ENCODE measurements at regions not wholly inside any gene's neighbourhood (a gene's known extent, or its start where the extent isn't known, plus 50 kb on each side); places are given as distances from the start of the nearest gene placed in this dataset.

DNA sequence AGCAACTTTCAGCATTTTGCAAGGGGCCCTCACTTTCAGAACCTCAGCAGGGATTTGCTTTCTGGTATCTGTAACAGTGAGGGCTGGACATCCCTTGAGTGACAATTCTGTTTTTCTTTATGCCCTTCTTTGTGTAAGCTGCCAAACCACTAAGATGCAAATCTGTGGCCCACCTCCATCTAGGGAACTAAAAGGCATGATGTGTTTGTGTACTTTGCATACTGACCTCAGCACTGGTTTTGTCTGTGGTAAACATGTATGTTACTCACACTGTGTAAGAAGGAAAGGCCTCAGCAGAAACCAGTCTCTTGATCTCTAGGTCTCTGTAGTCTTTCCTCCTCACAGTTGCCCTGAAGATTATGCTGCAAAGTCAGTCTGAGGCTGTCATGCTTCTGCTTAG, 396.6 kb upstream of the DYNLRB2 start:
- TF ChIP-seq, protein P1, sequence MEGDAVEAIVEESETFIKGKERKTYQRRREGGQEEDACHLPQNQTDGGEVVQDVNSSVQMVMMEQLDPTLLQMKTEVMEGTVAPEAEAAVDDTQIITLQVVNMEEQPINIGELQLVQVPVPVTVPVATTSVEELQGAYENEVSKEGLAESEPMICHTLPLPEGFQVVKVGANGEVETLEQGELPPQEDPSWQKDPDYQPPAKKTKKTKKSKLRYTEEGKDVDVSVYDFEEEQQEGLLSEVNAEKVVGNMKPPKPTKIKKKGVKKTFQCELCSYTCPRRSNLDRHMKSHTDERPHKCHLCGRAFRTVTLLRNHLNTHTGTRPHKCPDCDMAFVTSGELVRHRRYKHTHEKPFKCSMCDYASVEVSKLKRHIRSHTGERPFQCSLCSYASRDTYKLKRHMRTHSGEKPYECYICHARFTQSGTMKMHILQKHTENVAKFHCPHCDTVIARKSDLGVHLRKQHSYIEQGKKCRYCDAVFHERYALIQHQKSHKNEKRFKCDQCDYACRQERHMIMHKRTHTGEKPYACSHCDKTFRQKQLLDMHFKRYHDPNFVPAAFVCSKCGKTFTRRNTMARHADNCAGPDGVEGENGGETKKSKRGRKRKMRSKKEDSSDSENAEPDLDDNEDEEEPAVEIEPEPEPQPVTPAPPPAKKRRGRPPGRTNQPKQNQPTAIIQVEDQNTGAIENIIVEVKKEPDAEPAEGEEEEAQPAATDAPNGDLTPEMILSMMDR (IDR thresholded peaks at IDR 0.05), result no peak
- TF ChIP-seq POLR2A (IDR thresholded peaks at IDR 0.05) (no peak), POLR2AphosphoS5 (IDR thresholded peaks at IDR 0.05) (no peak)
- intact Hi-C loops (cut with DNase I), result no loop called here
- Histone ChIP-seq H3K4me3 (no peak overlapping the region), H3K27me3 (replicated peaks; ENCODE audit: insufficient read depth) (no peaks in the 10 kb centered on the region), H3K27ac (no peak overlapping the region), H3K9me3 (no peaks in the 10 kb centered on the region), H3K4me1 (replicated peaks) (no peaks in the 10 kb centered on the region), H3K36me3 (no peaks in the 10 kb centered on the region)
- no peak for DNase-seq (ENCODE audit: low spot score)

- no peak overlapping the region for H3K4me3 ChIP-seq
- no peaks in the 10 kb centered on the region for H3K9me3 ChIP-seq
- no peaks in the 10 kb centered on the region for H3K36me3 ChIP-seq
- DNase-seq (ENCODE audit: low spot score), result no peak
- H3K4me1 ChIP-seq (replicated peaks), result no peaks in the 10 kb centered on the region
- intact Hi-C loops (cut with DNase I), result no loop called here
- H3K27me3 ChIP-seq (replicated peaks; ENCODE audit: insufficient read depth), result no peaks in the 10 kb centered on the region
- no peak overlapping the region for H3K27ac ChIP-seq
- no peak for TF ChIP-seq POLR2AphosphoS5 (IDR thresholded peaks at IDR 0.05)
- TF ChIP-seq, protein P1 (IDR thresholded peaks at IDR 0.05), result no peak
- no peak for TF ChIP-seq POLR2A (IDR thresholded peaks at IDR 0.05)
Observed at GRCh38 chr16:80142940-80143339, 397.9 kb upstream of the DYNLRB2 start.

GRCh38 chr16:80142281-80142680, 398.5 kb upstream of the DYNLRB2 start:
- no peaks in the 10 kb centered on the region for H3K9me3 ChIP-seq
- H3K27me3 ChIP-seq (replicated peaks; ENCODE audit: insufficient read depth), result no peaks in the 10 kb centered on the region
- intact Hi-C loops (cut with DNase I), result no loop called here
- H3K4me3 ChIP-seq, result no peak overlapping the region
- H3K36me3 ChIP-seq, result no peaks in the 10 kb centered on the region
- TF ChIP-seq POLR2AphosphoS5 (IDR thresholded peaks at IDR 0.05), result no peak
- no peak overlapping the region for H3K27ac ChIP-seq
- H3K4me1 ChIP-seq (replicated peaks), result no peaks in the 10 kb centered on the region
- WGBS, result 69% methylated on average over 6 of the region's 6 CpGs
- DNase-seq (ENCODE audit: low spot score), result no peak

DNA sequence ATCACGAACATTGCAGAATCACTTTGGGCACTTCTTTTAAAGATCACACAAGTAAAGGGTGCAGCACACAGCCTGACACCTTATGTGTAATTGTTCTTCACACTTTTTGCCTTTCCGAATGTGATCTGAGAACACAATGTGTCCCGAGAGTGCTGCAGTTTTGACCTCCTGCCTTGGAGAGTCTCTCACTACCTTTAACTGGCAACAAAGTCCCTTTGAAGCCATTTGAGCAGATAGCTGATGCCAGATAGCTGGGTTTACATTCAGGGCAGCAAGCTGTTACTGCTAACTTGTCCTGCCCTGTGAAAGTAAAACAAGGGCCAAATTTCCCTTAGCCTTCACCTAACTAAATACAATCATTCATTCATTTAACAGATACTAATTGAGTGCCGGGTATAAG, 411.0 kb upstream of the DYNLRB2 start:
- no peaks in the 10 kb centered on the region for H3K36me3 ChIP-seq
- WGBS, result 78% methylated on average over 4 of the region's 4 CpGs
- TF ChIP-seq, protein P1 (IDR thresholded peaks at IDR 0.05), result no peak
- TF ChIP-seq POLR2A (IDR thresholded peaks at IDR 0.05) (no peak), POLR2AphosphoS5 (IDR thresholded peaks at IDR 0.05) (no peak)
- intact Hi-C loops (cut with DNase I), result no loop called here
- DNase-seq (ENCODE audit: low spot score), result no peak
- H3K9me3 ChIP-seq, result no peaks in the 10 kb centered on the region
- no peak overlapping the region for H3K27ac ChIP-seq
- H3K27me3 ChIP-seq (replicated peaks; ENCODE audit: insufficient read depth), result no peaks in the 10 kb centered on the region
- no peak overlapping the region for H3K4me3 ChIP-seq
- no peaks in the 10 kb centered on the region for H3K4me1 ChIP-seq (replicated peaks)

- H3K9me3 ChIP-seq, result no peaks in the 10 kb centered on the region
- intact Hi-C loops (cut with DNase I), result no loop called here
- H3K4me3 ChIP-seq, result no peak overlapping the region
- TF ChIP-seq, protein P1 (IDR thresholded peaks at IDR 0.05), result no peak
- TF ChIP-seq POLR2AphosphoS5 (IDR thresholded peaks at IDR 0.05) (no peak), POLR2A (IDR thresholded peaks at IDR 0.05) (no peak)
- H3K4me1 ChIP-seq (replicated peaks), result no peaks in the 10 kb centered on the region
- no peak for DNase-seq (ENCODE audit: low spot score)
- no peaks in the 10 kb centered on the region for H3K27me3 ChIP-seq (replicated peaks; ENCODE audit: insufficient read depth)
- no peaks in the 10 kb centered on the region for H3K36me3 ChIP-seq
- H3K27ac ChIP-seq, result no peak overlapping the region
- 71% methylated on average over 5 of the region's 5 CpGs for WGBS
Observed at GRCh38 chr16:80125677-80126076, 415.1 kb upstream of the DYNLRB2 start.
